HG03103 (cell line): ENCODE measurements at regions not wholly inside any gene's neighbourhood (a gene's known extent, or its start where the extent isn't known, plus 50 kb on each side); places are given as distances from the start of the nearest gene placed in this dataset.
"Not testable (repeated sequence)": the region's sequence is repeated elsewhere in the genome, so short reads cannot be mapped to it uniquely, and the experiment has no call there.

ENCODE experiments used
- ATAC-seq: cut with Tn5 transposase; IDR thresholded peaks from one replicate; pipeline ENCODE4 v1.9.1; 2021; ENCODE audit warnings: low read depth; ENCODE audit not compliant: unreplicated experiment

DNA sequence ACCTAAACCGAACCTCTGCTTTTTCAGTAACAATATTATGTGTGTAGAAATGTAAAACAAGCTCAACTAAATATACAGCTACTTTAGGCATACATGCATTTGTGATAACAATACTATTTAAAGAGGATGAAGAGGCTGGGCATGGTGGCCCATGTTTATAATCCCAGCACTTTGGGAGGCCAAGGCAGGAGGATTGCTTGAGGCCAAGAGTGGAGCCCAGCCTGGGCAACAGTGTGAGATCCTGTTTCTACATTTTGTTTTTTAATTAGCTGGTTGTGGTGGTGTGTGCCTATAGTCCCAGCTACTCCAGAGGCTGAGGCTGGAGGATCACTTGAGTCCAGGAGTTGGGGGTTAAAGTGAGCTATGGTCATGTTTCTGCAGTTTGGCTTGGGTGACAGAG lies 73.6 kb upstream of the LYPLAL1 start:
- no peak for ATAC-seq

DNA sequence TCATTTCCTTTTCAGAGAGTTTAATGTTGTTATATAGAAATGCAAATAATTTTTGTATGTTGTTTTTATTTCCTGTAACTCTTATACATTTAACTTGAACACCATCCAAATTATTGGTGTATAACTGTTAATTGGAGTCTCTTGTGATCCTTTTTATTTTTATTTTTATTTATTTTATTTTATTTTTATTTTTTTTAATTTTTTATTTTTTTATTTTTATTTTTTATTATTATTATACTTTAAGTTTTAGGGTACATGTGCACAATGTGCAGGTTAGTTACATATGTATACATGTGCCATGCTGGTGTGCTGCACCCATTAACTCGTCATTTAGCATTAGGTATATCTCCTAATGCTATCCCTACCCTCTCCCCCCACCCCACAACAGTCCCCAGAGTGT lies 71.2 kb upstream of the LYPLAL1 start:
- not testable (repeated sequence) for ATAC-seq

DNA sequence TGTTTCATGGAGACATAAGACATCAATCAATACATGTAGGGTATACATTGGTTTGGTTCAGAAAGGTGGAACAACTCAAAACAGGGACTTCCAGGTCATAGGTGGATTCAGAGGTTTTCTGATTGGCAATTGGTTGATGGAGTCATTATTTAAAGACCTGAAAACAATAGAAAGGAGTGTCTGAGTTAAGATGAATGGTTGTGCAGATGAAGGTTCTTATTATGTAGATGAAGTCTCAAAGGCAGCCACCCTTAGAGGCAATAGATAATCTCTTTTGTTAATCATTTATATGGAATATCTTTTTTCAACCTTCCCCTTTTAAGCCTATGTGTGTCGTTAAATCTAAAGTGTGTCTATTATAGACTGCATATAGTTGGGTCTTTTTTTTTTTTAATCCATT lies 67.8 kb upstream of the LYPLAL1 start:
- ATAC-seq = no peak

DNA sequence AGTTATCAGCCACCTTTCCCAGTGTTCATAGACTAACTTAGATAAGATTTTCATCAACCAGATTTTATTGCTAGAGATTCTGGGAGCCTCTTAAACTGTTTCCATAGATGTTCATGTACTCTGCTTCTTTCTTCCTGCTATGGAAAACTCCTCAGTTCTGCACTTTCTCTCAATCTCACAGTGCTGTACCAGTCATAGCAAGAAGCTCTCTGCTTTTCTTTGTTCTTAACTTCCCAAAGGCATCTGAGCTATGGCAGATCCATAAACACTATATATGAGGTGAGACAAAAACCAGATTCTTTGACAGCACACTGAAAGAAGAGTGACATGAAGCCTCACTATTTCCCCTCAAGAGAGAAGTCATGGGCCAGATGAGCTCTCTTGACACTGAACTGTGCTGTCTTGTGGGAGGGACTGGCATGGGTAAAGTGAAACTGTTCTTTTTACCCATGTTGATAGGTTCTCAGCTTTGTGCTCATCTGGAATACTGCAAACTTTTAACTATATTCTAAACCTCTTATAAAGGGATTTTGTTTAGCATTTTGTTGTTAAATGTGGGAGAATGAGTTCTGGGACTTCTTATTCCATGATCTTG lies 64.2 kb upstream of the LYPLAL1 start:
- ATAC-seq = peak; percentile 57

DNA sequence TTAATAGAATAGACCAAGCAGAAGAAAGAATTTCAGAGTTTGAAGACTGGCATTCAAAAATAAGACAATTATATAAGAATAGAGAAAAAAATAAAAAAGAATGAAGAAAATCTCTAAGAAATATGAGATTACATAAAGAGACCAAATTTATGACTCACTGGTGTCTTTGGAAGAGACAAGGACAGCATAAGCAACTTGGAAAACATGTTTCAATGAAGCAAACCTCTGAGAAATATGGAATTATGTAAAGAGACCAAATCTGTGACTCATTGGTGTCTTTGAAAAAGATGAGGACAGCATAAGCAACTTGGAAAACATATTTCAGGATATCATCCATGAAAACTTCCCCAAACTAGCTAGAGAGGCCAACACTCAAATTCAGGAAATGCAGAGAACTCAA lies 60.4 kb upstream of the LYPLAL1 start:
- ATAC-seq = no peak

DNA sequence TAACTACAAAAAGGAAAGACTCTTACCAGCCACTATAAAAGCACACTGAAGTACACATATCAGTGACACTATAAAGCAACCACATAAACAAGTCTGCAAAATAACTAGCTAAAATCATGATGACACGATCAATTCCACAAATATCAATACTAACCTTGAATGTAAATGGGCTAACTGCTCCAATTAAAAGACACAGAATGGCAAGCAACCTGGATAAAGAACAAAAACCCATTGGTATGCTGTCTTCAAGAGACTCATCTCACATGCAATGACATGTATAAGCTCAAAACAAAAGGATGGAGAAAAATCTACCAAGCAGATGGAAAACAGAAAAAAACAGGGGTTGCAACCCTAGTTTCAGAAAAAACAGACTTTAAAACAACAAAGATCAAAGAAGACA lies 59.7 kb upstream of the LYPLAL1 start:
- ATAC-seq = no peak

DNA sequence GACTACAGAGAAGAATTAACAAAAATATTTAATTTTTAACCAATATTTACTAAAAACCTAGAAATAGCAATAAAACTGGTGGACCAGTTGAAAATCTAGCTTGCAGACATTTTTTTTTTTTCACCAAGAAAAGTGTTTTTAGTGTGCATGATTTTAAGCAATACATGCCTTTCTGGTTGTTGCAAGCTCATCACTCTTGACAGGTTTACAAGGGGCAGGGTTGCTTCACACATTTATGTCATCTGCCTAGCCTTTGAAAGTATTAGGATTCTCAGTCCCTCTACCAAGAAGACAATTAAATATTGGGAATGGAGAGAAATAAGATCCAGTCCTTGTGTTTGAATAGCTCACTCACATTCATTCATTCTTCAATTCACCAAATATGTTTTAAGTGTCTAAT lies 53.8 kb upstream of the LYPLAL1 start:
- ATAC-seq = no peak

DNA sequence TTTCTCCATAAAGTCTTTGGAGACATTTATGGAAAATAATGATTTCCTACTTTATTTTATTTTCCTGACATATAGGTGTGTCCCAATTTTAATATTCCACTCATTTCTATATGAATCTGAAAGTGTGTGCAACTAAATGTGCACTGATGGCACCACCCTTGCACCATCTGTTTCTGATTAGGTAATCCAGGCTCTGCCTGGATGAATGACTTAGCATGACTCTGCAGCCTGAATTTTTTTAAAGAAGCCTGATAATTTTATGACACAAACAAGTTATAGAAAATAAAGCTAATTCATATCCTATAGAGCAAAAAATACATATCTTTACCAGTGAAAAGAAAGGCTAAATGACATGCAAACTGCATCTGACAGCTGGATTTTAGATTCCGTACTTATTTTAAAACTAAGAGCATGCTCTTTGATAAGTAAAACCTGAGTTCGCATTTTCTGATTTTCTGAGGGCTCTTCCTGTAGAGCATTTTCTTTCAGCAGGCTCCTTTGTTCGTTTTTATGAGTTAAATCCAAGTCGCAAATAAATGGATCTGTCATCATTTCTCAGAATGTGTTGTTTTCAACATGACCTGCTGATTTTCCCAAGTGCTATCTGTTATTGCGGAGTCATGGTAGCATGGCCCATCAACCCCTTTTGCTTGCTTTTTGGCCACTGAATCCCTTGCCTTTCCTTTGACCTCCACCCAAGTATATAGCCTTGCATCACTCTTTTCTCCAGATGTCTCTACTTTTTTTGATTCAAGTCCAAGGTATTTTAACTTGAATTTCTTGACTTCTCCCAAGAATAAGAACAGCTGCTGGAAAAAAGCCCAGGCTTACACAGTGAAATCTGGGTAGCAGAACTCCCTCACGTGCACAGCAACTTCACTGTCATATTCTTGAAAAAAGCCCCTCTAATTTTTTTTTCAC lies 52.8 kb upstream of the LYPLAL1 start:
- ATAC-seq = no peak

DNA sequence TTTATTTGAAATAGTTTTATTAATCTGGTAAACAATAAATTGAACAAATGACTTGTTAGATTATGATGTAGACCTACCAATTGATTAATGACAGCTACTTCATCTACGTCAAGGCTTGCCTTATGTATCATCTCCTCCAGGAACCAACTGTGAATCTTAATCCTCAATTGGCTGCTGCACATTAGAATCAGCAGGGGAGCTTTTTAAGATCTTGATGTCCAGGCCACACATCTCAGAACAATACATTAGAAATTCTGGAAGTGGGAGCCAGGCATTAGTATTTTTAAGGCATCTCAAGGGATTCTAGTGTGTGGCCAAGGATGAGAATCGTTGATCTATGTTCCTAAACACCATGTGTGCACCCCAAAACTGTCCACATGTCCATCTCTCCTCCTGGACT lies 52.0 kb upstream of the LYPLAL1 start:
- ATAC-seq = no peak

DNA sequence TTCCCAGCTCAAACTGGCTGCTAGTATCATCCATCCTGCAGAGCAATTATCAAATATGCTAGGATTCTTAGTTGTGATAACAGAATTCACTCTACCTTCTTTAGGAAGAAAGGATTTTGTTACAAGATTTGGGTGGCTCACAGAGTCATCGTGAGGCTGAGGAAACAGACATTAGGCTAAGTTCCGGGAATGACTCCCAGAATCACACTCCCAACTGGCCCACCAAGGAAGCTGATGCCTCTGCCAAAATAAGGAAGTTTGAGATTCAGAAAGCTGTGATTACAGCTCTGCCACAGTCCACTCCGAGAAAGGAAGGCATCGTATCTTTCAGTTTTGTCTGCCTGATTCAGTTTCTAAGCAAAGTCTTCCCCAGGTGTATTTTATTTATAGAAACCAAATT lies 50.6 kb upstream of the LYPLAL1 start:
- ATAC-seq = no peak
